GM12891 (cell line): ENCODE measurements at regions not wholly inside any gene's neighbourhood (a gene's known extent, or its start where the extent isn't known, plus 50 kb on each side); places are given as distances from the start of the nearest gene placed in this dataset.

ENCODE experiments used
- DNase-seq: peaks from one replicate; pipeline ENCODE4 v3.0.0; 2011; ENCODE audit warnings: low spot score; ENCODE audit not compliant: insufficient read length
- FAIRE-seq: peaks from 2 replicates; lab custom pipeline; 2011; peaks lifted over from hg19 to GRCh38; lab: Jason Lieb, UNC
- PAX5 ChIP-seq: IDR thresholded peaks from 2 replicates; pipeline ENCODE4 v1.6.1; 2011; ENCODE audit warnings: low read length, moderate library complexity, mild to moderate bottlenecking; ENCODE audit not compliant: insufficient read depth, severe bottlenecking
- POLR2A ChIP-seq: IDR thresholded peaks from 2 replicates; pipeline ENCODE4 v1.6.1; 2011; ENCODE audit warnings: low read depth, low read length, control low read depth
- POLR2AphosphoS5 ChIP-seq: IDR thresholded peaks from 2 replicates; pipeline ENCODE4 v1.6.1; 2011; ENCODE audit warnings: low read depth, low read length, control low read depth
- POU2F2 ChIP-seq: IDR thresholded peaks from 2 replicates; pipeline ENCODE4 v1.6.1; 2011; ENCODE audit warnings: low read depth, mild to moderate bottlenecking, control low read depth, low read length, moderate library complexity
- SPI1 ChIP-seq: IDR thresholded peaks from 2 replicates; pipeline ENCODE4 v1.6.1; 2011; ENCODE audit warnings: low read depth, low read length, control low read depth
- TAF1 ChIP-seq: IDR thresholded peaks from 2 replicates; pipeline ENCODE4 v1.6.1; 2011; ENCODE audit warnings: low read depth, low read length, control low read depth

GRCh38 chr20:62527781-62528180 lies 52.0 kb upstream of the GATA5 start:
- TF ChIP-seq POU2F2 (no peak), POLR2A (no peak), TAF1 (no peak), SPI1 (no peak), POLR2AphosphoS5 (no peak), PAX5 (no peak)
- FAIRE-seq (no peak), DNase-seq (no peak)

- no peak for DNase-seq
- TF ChIP-seq SPI1 (no peak), POLR2A (no peak), TAF1 (no peak), PAX5 (no peak), POU2F2 (no peak), POLR2AphosphoS5 (no peak)
- FAIRE-seq, result no peak
Measured at GRCh38 chr20:62528983-62529891, 53.4 kb upstream of the GATA5 start.

GRCh38 chr20:62529896-62530642 lies 54.3 kb upstream of the GATA5 start:
- TF ChIP-seq SPI1 (no peak), POLR2AphosphoS5 (no peak), POLR2A (no peak), TAF1 (no peak), PAX5 (no peak), POU2F2 (no peak)
- DNase-seq, result no peak
- no peak for FAIRE-seq

GRCh38 chr20:62530643-62531032 lies 54.8 kb upstream of the GATA5 start:
- TF ChIP-seq SPI1 (no peak), TAF1 (no peak), POLR2A (no peak), PAX5 (no peak), POLR2AphosphoS5 (no peak), POU2F2 (no peak)
- FAIRE-seq (no peak), DNase-seq (no peak)

- TF ChIP-seq POLR2AphosphoS5, result no peak
- TF ChIP-seq POU2F2, result no peak
- TF ChIP-seq TAF1, result no peak
- TF ChIP-seq PAX5, result no peak
- TF ChIP-seq POLR2A, result no peak
- no peak for TF ChIP-seq SPI1
- no peak for DNase-seq
- FAIRE-seq, result no peak
Measured at GRCh38 chr20:62531046-62531838, 55.4 kb upstream of the GATA5 start.

GRCh38 chr20:62532921-62533320 lies 57.1 kb upstream of the GATA5 start:
- DNase-seq (no peak), FAIRE-seq (no peak)
- TF ChIP-seq POLR2AphosphoS5 (no peak), SPI1 (no peak), TAF1 (no peak), PAX5 (no peak), POLR2A (no peak), POU2F2 (no peak)

- no peak for TF ChIP-seq POLR2AphosphoS5
- TF ChIP-seq SPI1, result no peak
- no peak for TF ChIP-seq POU2F2
- no peak for TF ChIP-seq TAF1
- no peak for TF ChIP-seq PAX5
- no peak for TF ChIP-seq POLR2A
- FAIRE-seq, result no peak
- no peak for DNase-seq
Measured at GRCh38 chr20:62533591-62534495, 58.0 kb upstream of the GATA5 start.

- FAIRE-seq (no peak), DNase-seq (no peak)
- TF ChIP-seq PAX5 (no peak), TAF1 (no peak), POU2F2 (no peak), POLR2AphosphoS5 (no peak), SPI1 (no peak), POLR2A (no peak)
Measured at GRCh38 chr20:62534526-62535221, 58.9 kb upstream of the GATA5 start.
